ENCODE measurements at regions not wholly inside any gene's neighbourhood (a gene's known extent, or its start where the extent isn't known, plus 50 kb on each side); places are given as distances from the start of the nearest gene placed in this dataset.
"Not testable (repeated sequence)": the region's sequence is repeated elsewhere in the genome, so short reads cannot be mapped to it uniquely, and the experiment has no call there.

DNA sequence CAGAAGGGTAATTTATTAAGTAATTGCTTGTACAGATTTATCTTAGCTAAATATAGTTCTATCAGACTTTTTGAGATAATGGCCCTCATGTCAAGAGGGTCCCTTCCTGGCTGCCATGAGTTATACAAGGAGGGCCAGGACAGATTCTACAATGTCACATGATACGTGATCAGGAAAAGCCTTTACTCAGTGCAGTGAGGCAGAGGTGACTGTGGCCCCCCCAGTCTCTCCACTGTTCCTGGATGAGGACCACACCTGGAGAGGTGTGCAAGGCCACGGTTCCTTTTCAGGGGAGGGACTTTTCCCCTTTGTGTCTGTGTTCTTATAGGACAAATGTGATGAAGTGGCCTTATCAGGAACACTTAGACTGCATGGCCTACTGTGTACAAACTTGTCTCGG lies 54.3 kb upstream of the LRCH1 start:
- H3K4me1 Mint-ChIP-seq = no peaks in the 10 kb centered on the region

DNA sequence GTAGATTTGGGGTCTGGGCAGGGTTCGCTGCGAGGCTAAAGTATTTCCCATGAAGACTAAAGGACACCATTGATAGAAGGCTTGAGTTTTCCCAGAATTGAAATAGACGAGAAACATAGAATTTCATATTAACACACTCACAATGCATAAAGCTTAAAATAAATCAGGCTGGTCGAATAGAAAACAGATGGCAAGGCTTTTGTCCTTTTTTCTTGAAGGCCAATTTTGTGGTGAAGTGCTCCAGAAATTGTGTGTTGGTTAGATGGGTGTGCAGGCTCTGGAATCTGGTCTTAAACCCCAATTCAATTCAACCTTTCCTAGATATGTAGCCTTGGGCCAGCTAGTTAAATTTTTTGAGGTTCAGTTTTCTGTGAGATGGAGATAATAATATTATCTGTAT lies 56.9 kb upstream of the LRCH1 start:
- H3K4me3 Mint-ChIP-seq = no peak overlapping the region
- H3K36me3 Mint-ChIP-seq (ENCODE audit: insufficient read depth) = no peaks in the 10 kb centered on the region
- no peaks in the 10 kb centered on the region for H3K27me3 Mint-ChIP-seq
- H3K9me3 Mint-ChIP-seq = no peaks in the 10 kb centered on the region
- H3K4me1 Mint-ChIP-seq = no peaks in the 10 kb centered on the region
- DNase-seq (ENCODE audit: low spot score in 2 of 2) (no peak), ATAC-seq (replicated peaks; ENCODE audit: extremely low read depth, poor library complexity, severe bottlenecking) (no peak)
- no peak overlapping the region for H3K27ac Mint-ChIP-seq (ENCODE audit: low read depth)

More for the DNA sequence above, 54.3 kb upstream of the LRCH1 start:
- DNase-seq (ENCODE audit: low spot score in 2 of 2) = no peak
- ATAC-seq (replicated peaks; ENCODE audit: extremely low read depth, poor library complexity, severe bottlenecking) = no peak
- no peaks in the 10 kb centered on the region for H3K9me3 Mint-ChIP-seq
- no peak overlapping the region for H3K4me3 Mint-ChIP-seq
- H3K36me3 Mint-ChIP-seq (ENCODE audit: insufficient read depth) = no peaks in the 10 kb centered on the region
- H3K27ac Mint-ChIP-seq (ENCODE audit: low read depth) = no peak overlapping the region
- H3K27me3 Mint-ChIP-seq = no peaks in the 10 kb centered on the region

- no peak overlapping the region for H3K27ac Mint-ChIP-seq (ENCODE audit: low read depth)
- ATAC-seq (replicated peaks; ENCODE audit: extremely low read depth, poor library complexity, severe bottlenecking) (no peak), DNase-seq (ENCODE audit: low spot score in 2 of 2) (no peak)
- no peaks in the 10 kb centered on the region for H3K36me3 Mint-ChIP-seq (ENCODE audit: insufficient read depth)
- peaks cover 4% of the 10 kb centered on the region for H3K27me3 Mint-ChIP-seq
- H3K9me3 Mint-ChIP-seq = no peaks in the 10 kb centered on the region
- H3K4me1 Mint-ChIP-seq = no peaks in the 10 kb centered on the region
- H3K4me3 Mint-ChIP-seq = no peak overlapping the region
Observed at GRCh38 chr13:46495651-46496050, 57.3 kb upstream of the LRCH1 start.

DNA sequence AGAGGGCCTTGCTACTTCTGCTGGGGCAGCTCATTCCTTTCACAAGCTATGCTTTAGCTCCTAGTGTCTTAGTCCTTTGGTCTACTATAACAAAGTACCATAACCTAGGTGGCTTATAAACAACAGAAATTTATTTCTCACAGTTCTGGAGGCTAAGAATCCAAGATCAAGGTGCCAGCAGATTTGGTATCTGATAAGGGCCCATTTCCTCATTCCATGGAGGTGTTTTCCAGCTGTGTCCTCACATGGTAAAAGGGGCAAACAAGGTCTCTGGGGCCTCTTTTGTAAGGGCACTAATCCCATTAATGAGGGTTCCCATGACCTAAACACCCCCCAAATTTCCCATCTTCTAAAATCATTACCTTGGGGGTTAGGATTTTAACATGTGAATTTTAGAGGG lies 57.9 kb upstream of the LRCH1 start:
- Mint-ChIP-seq H3K27ac (ENCODE audit: low read depth) (no peak overlapping the region), H3K27me3 (peaks cover 10% of the 10 kb centered on the region), H3K4me3 (no peak overlapping the region), H3K9me3 (no peaks in the 10 kb centered on the region), H3K4me1 (no peaks in the 10 kb centered on the region), H3K36me3 (ENCODE audit: insufficient read depth) (no peaks in the 10 kb centered on the region)
- no peak for ATAC-seq (replicated peaks; ENCODE audit: extremely low read depth, poor library complexity, severe bottlenecking)
- no peak for DNase-seq (ENCODE audit: low spot score in 2 of 2)

- DNase-seq (ENCODE audit: low spot score in 2 of 2) (no peak), ATAC-seq (replicated peaks; ENCODE audit: extremely low read depth, poor library complexity, severe bottlenecking) (no peak)
- peaks cover 14% of the 10 kb centered on the region for H3K27me3 Mint-ChIP-seq
- H3K4me1 Mint-ChIP-seq = no peaks in the 10 kb centered on the region
- no peak overlapping the region for H3K27ac Mint-ChIP-seq (ENCODE audit: low read depth)
- no peaks in the 10 kb centered on the region for H3K36me3 Mint-ChIP-seq (ENCODE audit: insufficient read depth)
- H3K4me3 Mint-ChIP-seq = no peak overlapping the region
- H3K9me3 Mint-ChIP-seq = no peaks in the 10 kb centered on the region
Observed at GRCh38 chr13:46492946-46493345, 60.0 kb upstream of the LRCH1 start.

DNA sequence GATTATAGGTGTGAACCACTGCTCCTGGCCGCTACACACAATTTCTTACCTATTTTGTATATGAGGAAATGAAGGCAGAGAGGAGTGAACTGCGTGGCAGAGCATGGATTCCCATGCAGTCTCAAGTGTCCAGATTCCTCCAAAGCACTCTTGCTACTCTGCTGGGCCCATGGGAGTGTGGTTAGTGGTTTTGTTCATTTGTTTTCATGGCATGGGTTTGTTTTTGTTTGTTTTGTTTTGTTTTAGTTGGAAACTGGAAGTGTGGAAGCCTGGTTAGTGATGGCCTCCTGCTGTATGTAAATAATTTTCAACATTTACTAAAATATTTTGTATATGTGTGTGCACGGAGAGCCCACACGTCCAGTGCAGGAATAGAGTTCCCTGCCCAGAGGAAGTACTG lies 61.3 kb upstream of the LRCH1 start:
- Mint-ChIP-seq H3K4me1 (no peaks in the 10 kb centered on the region), H3K27me3 (peaks cover 14% of the 10 kb centered on the region), H3K36me3 (ENCODE audit: insufficient read depth) (no peaks in the 10 kb centered on the region), H3K9me3 (no peaks in the 10 kb centered on the region), H3K27ac (ENCODE audit: low read depth) (no peak overlapping the region), H3K4me3 (no peak overlapping the region)
- DNase-seq (ENCODE audit: low spot score in 2 of 2) (no peak), ATAC-seq (replicated peaks; ENCODE audit: extremely low read depth, poor library complexity, severe bottlenecking) (no peak)

DNA sequence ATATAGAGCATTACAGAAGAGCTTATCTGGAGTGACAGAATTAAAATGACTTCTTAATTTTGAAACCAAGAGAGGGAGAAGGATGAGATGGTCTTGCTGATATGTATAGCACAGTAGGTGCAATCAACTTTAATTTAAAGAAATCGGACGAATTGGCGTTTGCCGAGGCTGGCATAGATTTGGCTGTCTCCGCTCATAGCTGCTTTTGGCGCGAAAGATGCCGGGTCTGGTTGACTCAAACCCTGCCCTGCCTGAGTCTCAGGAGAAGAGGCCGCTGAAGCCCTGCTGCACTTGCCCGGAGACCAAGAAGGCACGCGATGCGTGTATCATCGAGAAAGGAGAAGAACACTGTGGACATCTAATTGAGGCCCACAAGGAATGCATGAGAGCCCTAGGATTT lies 62.3 kb upstream of the LRCH1 start:
- ATAC-seq (replicated peaks; ENCODE audit: extremely low read depth, poor library complexity, severe bottlenecking) = peak; percentile 58
- H3K27ac Mint-ChIP-seq (ENCODE audit: low read depth); H3K36me3 Mint-ChIP-seq (ENCODE audit: insufficient read depth); H3K9me3 Mint-ChIP-seq; H3K4me3 Mint-ChIP-seq; DNase-seq (ENCODE audit: low spot score in 2 of 2); H3K4me1 Mint-ChIP-seq: not testable (repeated sequence)
- H3K27me3 Mint-ChIP-seq = peaks cover 14% of the 10 kb centered on the region

DNA sequence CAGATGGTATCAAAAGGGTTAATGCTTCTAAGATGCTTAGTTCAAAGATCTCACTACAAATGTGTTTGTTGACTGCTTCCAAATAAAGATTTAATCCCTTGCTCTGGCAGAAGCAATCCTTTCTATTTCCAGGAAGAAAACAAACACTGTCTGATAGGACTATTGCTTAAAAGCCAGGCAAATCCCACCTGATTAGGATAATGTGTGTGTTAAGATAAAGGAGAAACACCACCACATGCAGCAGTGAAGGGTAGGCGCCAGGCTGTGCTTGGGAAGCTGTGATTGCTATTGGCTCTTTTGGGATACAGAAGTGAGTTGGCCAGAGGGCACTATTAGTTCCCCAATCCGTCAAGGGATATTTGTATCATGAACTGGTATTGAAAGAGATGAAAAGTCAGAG lies 62.8 kb upstream of the LRCH1 start:
- H3K27ac Mint-ChIP-seq (ENCODE audit: low read depth) = no peak overlapping the region
- no peak overlapping the region for H3K4me3 Mint-ChIP-seq
- no peaks in the 10 kb centered on the region for H3K9me3 Mint-ChIP-seq
- H3K27me3 Mint-ChIP-seq = peaks cover 14% of the 10 kb centered on the region
- no peak for DNase-seq (ENCODE audit: low spot score in 2 of 2)
- ATAC-seq (replicated peaks; ENCODE audit: extremely low read depth, poor library complexity, severe bottlenecking) = no peak
- H3K4me1 Mint-ChIP-seq = no peaks in the 10 kb centered on the region
- no peaks in the 10 kb centered on the region for H3K36me3 Mint-ChIP-seq (ENCODE audit: insufficient read depth)

DNA sequence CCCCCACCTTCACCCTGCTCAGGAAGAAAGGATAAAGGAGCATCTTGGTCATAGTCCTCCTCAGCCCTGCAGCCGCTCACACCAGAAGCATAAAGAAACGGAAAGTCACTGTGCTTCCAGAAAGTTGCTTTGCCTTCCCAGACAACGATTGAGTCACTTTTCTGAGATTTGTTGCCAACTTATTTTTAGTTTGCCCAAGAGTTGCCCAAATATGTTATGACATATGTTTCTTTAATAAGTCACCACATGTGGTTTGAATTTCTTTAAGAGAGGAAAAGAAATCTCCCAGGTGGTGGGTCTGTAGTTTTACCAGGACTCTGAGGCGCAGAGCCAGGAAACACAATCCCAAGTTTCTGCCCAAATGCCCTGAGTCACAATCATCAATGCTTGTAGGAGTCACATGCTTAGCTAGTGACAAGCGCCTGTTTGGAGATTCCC lies 63.4 kb upstream of the LRCH1 start:
- Mint-ChIP-seq H3K9me3 (peaks cover 2% of the 10 kb centered on the region), H3K27ac (ENCODE audit: low read depth) (no peak overlapping the region), H3K4me3 (no peak overlapping the region), H3K4me1 (no peaks in the 10 kb centered on the region), H3K27me3 (peaks cover 14% of the 10 kb centered on the region), H3K36me3 (ENCODE audit: insufficient read depth) (no peaks in the 10 kb centered on the region)
- ATAC-seq (replicated peaks; ENCODE audit: extremely low read depth, poor library complexity, severe bottlenecking) (no peak), DNase-seq (ENCODE audit: low spot score in 2 of 2) (no peak)

DNA sequence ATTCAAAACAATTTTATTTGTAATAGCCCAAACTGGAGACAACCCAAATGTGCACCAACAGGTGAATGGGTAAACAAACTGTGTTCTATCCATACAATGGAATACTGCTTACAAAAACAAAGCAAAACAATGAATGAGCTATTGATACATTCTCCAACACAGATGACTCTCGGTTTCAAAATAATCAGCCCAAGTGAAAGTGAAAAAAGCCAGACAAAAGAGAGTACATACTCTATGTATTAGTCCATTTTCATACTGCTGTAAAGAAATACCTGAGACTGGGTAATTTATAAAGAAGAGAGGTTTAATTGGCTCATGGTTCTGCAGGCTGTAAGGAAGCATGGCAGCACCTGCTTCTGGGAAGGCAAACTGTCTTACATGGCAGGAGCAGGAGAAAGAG lies 65.2 kb upstream of the LRCH1 start:
- Mint-ChIP-seq H3K4me1 (no peaks in the 10 kb centered on the region), H3K36me3 (ENCODE audit: insufficient read depth) (no peaks in the 10 kb centered on the region), H3K27ac (ENCODE audit: low read depth) (no peak overlapping the region), H3K9me3 (peaks cover 11% of the 10 kb centered on the region), H3K4me3 (no peak overlapping the region), H3K27me3 (peaks cover 14% of the 10 kb centered on the region)
- ATAC-seq (replicated peaks; ENCODE audit: extremely low read depth, poor library complexity, severe bottlenecking) = no peak
- no peak for DNase-seq (ENCODE audit: low spot score in 2 of 2)

- Mint-ChIP-seq H3K27me3 (peaks cover 15% of the 10 kb centered on the region), H3K27ac (ENCODE audit: low read depth) (no peak overlapping the region), H3K4me3 (no peak overlapping the region), H3K4me1 (no peaks in the 10 kb centered on the region), H3K36me3 (ENCODE audit: insufficient read depth) (no peaks in the 10 kb centered on the region), H3K9me3 (peaks cover 11% of the 10 kb centered on the region)
- no peak for ATAC-seq (replicated peaks; ENCODE audit: extremely low read depth, poor library complexity, severe bottlenecking)
- no peak for DNase-seq (ENCODE audit: low spot score in 2 of 2)
Observed at GRCh38 chr13:46486270-46486669, 66.7 kb upstream of the LRCH1 start.

DNA sequence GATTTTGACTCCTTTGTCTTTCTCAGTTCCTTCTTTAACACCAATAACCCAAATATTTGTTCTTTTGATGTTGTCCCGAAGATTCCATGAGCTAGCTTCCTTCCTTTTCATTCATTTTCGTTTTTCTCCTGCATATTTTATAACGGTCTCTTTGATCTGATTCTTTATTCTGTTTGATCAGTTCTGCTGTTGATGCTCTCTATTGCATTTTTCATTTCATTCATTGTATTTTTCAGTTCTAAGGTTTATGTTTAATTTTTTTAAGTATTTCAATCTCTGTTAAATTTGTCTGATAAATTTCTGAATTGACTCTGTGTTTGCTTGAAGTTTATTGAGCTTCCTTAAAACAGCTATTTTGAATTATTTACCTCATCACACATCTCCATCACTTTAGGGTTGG lies 68.4 kb upstream of the LRCH1 start:
- no peaks in the 10 kb centered on the region for H3K36me3 Mint-ChIP-seq (ENCODE audit: insufficient read depth)
- H3K27ac Mint-ChIP-seq (ENCODE audit: low read depth) = no peak overlapping the region
- H3K4me3 Mint-ChIP-seq = no peak overlapping the region
- peaks cover 11% of the 10 kb centered on the region for H3K27me3 Mint-ChIP-seq
- H3K4me1 Mint-ChIP-seq = no peaks in the 10 kb centered on the region
- peaks cover 11% of the 10 kb centered on the region for H3K9me3 Mint-ChIP-seq
- DNase-seq (ENCODE audit: low spot score in 2 of 2) = no peak
- ATAC-seq (replicated peaks; ENCODE audit: extremely low read depth, poor library complexity, severe bottlenecking) = no peak

GRCh38 chr13:46481166-46481565 lies 71.8 kb upstream of the LRCH1 start:
- Mint-ChIP-seq H3K4me1 (no peaks in the 10 kb centered on the region), H3K27me3 (peaks cover 31% of the 10 kb centered on the region), H3K36me3 (ENCODE audit: insufficient read depth) (no peaks in the 10 kb centered on the region), H3K9me3 (peaks cover 11% of the 10 kb centered on the region), H3K4me3 (no peak overlapping the region), H3K27ac (ENCODE audit: low read depth) (no peak overlapping the region)
- no peak for ATAC-seq (replicated peaks; ENCODE audit: extremely low read depth, poor library complexity, severe bottlenecking)
- DNase-seq (ENCODE audit: low spot score in 2 of 2) = no peak

DNA sequence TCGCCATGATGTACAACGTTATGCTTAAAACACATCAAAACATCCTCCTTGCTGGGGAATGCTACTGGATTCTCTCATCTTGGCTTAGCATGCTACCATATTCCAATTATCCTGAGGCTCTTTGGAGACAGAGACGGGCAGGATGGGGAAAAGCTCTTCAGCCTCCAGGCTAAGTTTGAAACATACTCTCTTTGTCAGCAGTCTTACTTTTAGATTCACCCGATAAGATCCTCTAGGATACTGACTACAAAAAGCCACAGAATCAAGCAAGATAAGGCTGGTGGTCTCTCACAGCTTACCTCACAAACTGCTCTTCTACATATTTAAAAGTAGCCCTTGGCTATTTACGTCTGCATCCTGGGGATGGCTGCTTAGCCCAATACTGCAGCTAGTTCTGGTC lies 72.8 kb upstream of the LRCH1 start:
- no peak for ATAC-seq (replicated peaks; ENCODE audit: extremely low read depth, poor library complexity, severe bottlenecking)

More for the DNA sequence above, 72.8 kb upstream of the LRCH1 start:
- no peak for DNase-seq (ENCODE audit: low spot score in 2 of 2)
- Mint-ChIP-seq H3K27me3 (peaks cover 31% of the 10 kb centered on the region), H3K9me3 (peaks cover 11% of the 10 kb centered on the region), H3K4me1 (no peaks in the 10 kb centered on the region), H3K27ac (ENCODE audit: low read depth) (no peak overlapping the region), H3K36me3 (ENCODE audit: insufficient read depth) (no peaks in the 10 kb centered on the region), H3K4me3 (no peak overlapping the region)
